DMS53 (cell line): ENCODE measurements at regions not wholly inside any gene's neighbourhood (a gene's known extent, or its start where the extent isn't known, plus 50 kb on each side); places are given as distances from the start of the nearest gene placed in this dataset.
"Not testable (repeated sequence)": the region's sequence is repeated elsewhere in the genome, so short reads cannot be mapped to it uniquely, and the experiment has no call there.

ENCODE experiments used
- DNase-seq: peaks from one replicate; lab custom pipeline; 2025; lab: John Stamatoyannopoulos, UW

GRCh38 chr6:14881398-14881797, 364.5 kb upstream of the JARID2 start:
- no peak for DNase-seq

DNA sequence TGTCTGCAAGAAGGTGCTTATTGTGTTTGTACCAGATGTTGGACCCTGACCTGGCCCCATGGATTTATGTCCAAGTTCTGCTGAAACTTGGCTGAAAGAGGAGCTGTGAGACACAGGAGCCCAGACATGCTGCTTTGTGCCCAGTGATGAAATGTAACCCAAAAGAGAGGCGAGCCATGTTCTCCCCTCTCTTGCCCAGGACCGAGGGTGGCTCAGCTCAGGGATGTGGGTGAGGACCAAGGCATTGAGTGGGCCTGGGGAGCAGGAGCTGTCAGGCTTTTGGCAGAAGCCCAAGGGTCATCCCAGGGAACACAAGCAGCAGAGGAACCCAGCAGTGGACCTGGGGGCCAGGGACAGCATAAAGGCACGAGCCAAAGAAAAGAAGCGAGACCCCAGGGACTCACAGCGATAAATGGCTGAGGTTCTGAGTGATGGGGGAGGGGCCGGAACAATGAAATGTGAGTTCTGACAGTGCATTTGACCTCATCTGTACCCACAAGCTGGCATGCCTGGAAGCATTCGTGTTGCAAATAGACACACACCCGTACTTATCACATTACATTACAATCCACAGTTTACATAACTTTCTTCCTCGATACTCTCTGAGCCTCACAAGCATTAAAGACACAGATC, 363.4 kb upstream of the JARID2 start:
- DNase-seq = no peak

GRCh38 chr6:14883921-14884320, 361.9 kb upstream of the JARID2 start:
- DNase-seq = peak; percentile 19

DNA sequence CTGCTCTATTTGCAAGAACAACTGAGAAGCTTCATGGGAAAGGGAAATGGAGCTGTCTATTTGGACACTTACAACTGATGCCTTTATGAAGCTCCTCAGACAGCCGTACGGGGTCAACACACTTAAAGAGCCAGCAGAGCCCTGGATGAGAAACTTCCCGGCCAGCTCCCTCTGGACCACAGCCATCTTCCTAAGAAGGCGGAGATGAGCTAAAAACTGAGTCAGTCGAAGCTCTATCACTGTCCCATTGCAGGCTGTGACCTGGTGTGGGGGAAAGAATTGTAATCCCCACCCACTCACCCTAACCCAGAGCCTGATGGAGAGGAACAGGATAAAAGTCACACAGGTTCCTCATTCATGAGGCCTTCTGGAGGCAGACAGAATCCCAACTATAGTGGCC, 360.4 kb upstream of the JARID2 start:
- no peak for DNase-seq

GRCh38 chr6:14887181-14887580, 358.7 kb upstream of the JARID2 start:
- DNase-seq = no peak

DNA sequence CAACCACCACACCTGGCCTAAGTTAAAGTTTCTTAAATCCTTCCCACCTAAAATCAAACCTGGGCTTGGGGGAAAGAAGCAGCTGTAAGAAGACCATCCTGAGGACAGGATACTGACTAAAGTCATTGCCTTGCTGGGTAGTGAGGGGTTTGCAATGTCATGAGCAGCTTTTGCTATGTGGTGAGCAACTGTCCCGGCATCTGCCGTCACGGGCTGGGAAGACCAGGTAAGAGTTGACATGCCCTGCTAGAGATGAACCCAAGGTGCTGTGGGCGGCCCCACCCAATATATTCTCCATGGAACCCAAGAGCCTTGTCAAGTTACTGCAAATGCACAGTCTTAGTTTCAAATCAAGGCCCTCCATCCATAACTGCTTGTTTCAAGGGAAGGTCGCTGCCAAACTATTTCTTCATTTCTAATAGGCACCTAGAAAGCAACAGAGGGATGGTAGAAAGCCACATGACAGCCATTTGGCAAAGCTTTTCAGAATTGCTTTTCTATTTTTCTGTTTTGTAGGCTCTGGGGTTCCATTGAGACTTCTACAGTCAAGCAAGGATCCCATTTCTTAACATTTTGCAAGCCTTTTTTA, 357.8 kb upstream of the JARID2 start:
- no peak for DNase-seq

- DNase-seq = no peak
Measured at GRCh38 chr6:14888575-14889000, 357.3 kb upstream of the JARID2 start.

DNA sequence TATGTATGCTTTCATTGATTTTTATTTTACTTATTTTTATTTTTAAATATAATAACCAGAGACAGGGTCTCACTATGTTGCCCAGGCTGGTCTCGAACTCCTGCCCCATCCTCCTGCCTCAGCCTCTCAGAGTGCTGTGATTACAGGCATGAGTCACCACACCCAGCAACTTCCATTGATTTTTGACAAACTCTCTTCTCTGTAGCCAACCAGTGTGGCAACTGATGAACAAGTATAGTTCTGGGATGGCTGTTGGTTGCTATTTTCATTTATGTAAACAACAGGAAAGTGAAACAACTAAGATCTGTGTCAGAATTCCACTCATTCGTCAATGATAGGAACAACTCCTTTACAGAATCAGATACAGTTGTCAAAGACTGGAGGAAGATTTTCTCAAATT, 356.7 kb upstream of the JARID2 start:
- no peak for DNase-seq

GRCh38 chr6:14889611-14890593, 356.0 kb upstream of the JARID2 start:
- no peak for DNase-seq

DNA sequence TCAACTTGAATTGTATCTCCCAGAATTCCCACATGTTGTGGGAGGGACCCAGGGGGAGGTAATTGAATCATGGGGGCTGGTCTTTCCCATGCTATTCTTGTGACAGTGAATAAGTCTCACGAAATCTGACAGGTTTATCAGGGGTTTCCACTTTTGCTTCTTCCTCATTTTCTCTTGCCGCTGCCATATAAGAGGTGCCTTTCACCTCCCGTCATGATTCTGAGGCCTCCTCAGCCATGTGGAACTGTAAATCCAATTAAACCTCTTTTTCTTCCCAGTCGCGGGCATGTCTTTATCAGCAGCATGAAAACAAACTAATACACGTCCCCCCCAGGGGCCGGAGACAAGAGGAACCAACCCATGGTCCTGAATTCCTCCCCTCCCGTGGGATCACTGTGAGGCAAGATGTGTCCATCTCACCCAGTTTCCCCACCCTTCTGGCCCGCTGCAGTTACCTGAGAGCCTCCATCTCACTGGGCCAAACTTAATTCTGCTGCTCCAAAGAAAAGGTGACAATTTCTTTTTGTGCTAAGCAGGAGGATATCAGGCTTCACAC, 354.0 kb upstream of the JARID2 start:
- DNase-seq = not testable (repeated sequence)

DNA sequence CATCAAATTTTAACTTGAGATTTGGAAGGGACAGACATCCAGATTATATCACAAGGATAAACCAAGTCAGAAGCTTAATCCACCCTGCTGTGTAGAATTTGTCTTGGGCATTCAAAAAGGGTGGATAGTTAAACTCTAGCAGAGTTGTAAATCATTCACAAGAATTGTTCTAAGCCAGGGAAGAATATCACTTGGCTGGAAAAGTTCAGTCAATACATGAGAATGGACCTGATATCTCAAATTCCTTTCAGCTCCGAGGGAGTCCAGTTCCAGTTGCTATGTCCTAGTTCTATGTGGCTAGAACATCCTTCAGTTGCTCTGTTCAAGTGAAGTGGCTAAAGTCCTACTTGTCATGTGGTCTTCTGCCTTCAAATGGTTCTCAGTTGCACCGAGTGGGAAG, 351.8 kb upstream of the JARID2 start:
- DNase-seq = no peak

GRCh38 chr6:14896475-14896874, 349.4 kb upstream of the JARID2 start:
- DNase-seq = no peak

- no peak for DNase-seq
Measured at GRCh38 chr6:14897831-14898230, 348.0 kb upstream of the JARID2 start.

GRCh38 chr6:14899441-14899840, 346.4 kb upstream of the JARID2 start:
- DNase-seq = not testable (repeated sequence)

GRCh38 chr6:14900919-14901318, 344.9 kb upstream of the JARID2 start:
- DNase-seq = no peak

DNA sequence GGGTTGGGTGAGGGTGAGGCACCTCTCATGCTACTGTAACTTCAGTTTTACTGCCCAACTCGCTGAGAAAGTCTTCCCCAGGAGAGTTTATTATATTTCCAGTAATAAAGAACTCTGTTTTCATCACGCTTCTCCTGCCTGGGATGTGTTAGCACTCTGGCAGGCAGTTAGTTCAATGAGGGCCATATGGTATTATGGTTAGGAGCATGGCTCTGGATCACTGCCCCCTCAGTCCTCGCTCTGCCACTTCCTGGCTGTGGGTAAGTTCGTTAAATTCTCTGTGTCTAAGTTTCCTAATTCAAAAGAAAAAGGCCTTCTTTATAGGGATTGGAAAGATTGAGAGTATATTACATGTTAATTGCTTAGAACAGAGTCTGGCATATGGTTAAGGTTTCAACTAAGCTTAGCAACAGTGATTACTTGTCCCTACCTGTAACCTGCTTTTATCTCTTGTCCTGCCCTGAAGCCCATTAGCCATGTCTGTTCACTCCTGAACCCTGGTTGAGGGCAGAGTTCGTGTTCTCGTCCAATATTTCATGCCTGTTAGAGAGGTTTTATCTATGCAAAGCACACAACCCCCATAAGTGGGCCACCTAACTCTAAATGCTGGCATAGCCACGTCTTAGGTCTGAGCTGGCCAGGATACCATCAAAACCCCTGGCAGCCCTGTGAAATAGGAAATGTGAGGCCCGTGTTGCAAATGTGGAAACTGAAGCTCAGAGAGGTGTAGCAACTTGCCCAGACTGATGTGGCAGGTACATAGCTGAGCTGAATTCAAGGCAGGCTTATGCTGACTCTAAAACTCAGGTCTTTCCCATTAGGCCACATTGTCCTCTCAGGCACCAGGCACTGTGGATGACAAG, 342.5 kb upstream of the JARID2 start:
- DNase-seq = no peak

DNA sequence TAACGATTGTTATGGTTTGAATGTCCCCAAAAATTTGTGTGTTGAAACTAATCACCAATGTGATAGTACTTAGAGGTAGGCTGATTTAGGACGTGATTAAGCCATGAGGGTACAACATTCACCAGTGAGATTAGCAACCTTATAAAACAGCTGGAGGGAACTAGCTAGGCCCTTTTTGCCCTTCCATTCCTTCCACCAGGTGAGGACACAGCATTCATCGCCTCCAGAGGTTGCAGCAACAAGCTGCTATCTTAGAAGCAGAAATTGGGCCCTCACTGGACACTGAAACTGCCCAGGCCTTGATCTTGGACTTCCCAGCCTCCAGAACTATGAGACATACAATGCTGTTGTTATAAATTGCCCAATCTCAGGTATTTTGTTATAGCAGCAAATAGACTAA, 340.7 kb upstream of the JARID2 start:
- DNase-seq = no peak

DNA sequence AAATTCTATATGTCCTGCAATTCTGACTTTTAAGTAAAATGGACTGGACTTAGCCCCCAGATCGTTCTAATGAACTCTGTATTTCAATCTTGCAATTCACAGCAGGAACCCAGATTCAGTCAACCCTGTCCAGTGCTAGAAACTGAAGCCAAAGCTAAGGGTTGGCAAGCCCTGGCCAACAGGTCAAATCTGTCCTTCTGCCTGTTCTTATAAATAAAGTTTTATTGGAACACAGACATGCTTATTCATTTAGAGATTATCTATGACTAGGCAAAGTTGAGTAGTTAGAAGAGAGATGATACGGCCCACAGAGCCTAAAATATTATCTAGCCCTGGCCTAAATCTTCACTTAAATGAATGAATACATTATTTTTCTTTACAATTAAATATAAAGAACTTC, 339.2 kb upstream of the JARID2 start:
- no peak for DNase-seq

DNA sequence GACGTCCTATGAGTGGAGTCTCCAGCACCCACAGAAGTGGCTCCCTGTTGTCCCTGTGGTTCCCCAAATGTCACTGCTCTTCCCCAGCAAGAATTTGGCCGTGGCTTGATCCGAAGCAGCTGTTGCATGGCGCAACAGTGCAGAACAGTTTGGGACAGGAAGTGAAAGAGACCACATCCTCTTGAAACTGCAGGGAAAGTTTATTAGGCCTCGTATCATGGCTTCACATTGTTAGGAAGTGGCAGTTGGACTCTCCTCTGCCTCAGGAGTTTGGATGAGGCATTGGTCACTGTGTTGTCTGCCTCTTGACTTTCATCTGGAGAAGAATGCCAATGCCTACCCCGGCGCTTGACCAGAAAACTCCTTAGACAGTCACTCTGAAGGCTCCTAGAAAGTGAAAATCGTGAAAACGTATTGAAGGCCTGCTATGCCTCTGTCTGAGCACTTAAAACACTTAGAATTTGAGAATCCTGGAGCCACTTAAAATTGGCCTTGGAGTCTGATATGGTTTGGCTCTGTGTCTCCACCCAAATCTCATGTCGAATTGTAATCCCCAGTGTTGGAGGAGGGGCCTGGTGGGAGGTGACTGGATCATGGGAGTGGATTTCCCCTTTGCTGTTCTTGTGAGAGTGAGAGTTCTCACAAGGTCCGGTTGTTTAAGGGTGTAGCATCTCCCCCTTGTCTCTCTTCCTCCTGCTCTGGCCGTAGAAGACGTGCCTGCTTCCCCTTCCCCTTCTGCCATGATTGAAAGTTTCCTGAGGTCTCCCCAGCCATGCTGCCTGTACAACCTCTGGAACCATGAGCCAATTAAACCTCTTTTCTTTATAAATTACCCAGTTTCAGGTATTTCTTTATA, 334.9 kb upstream of the JARID2 start:
- no peak for DNase-seq

GRCh38 chr6:14912226-14912625, 333.6 kb upstream of the JARID2 start:
- DNase-seq = no peak

DNA sequence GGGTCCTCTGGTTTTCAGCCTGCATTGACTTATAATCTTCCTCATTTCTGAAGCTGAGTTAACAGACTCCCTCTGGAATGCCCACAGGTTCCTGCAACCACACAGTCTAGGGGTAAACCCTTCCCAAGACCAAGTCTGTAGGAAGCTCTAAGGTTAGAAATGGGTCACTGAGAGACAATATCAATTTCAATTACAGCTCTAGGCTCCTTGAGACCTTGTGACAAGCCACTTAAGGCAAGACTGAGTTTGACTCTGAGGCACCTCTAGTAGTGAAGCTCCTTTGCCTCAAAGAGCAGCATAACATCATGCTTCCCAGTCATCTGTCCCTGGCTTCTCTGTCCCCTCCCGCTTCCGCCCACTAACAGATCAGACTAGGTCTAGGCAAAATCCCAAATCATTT, 333.2 kb upstream of the JARID2 start:
- no peak for DNase-seq
